ENCODE measurements at regions not wholly inside any gene's neighbourhood (a gene's known extent, or its start where the extent isn't known, plus 50 kb on each side); places are given as distances from the start of the nearest gene placed in this dataset.
A peak's percentile ranks its signal among the peaks of the same experiment; 100 is the strongest.

DNA sequence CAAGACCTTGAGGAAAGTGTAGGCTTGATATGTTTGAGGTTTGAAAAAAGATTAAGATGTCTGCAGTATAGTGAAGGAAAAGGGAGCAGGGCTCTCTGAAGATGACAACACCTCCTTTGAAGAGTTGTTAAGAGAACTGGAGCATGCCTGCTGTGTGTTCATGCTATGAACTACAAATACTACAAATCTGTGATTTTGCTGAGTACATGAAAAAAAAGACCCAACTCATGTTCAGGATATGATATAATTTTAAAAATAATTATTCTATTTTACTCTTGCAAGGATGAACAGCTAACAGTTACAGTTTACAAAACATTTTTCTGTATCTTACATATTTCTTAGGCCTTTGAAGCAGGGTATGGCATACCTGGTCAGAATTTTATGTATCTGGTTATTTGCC is 305.4 kb upstream of the CWC22 start:
- H3K4me1 ChIP-seq: no peaks in the 10 kb centered on the region
- no peak overlapping the region for H3K4me3 ChIP-seq
- ATAC-seq (no peak), DNase-seq (no peak), FAIRE-seq (no peak)
- TF ChIP-seq, protein P1, sequence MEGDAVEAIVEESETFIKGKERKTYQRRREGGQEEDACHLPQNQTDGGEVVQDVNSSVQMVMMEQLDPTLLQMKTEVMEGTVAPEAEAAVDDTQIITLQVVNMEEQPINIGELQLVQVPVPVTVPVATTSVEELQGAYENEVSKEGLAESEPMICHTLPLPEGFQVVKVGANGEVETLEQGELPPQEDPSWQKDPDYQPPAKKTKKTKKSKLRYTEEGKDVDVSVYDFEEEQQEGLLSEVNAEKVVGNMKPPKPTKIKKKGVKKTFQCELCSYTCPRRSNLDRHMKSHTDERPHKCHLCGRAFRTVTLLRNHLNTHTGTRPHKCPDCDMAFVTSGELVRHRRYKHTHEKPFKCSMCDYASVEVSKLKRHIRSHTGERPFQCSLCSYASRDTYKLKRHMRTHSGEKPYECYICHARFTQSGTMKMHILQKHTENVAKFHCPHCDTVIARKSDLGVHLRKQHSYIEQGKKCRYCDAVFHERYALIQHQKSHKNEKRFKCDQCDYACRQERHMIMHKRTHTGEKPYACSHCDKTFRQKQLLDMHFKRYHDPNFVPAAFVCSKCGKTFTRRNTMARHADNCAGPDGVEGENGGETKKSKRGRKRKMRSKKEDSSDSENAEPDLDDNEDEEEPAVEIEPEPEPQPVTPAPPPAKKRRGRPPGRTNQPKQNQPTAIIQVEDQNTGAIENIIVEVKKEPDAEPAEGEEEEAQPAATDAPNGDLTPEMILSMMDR (IDR thresholded peaks at IDR 0.05): no peak
- no peaks in the 10 kb centered on the region for H3K9me3 ChIP-seq
- no peaks in the 10 kb centered on the region for H3K36me3 ChIP-seq
- no peaks in the 10 kb centered on the region for H3K27me3 ChIP-seq
- intact Hi-C loops (cut with DNase I): no loop called here
- H3K27ac ChIP-seq: no peak overlapping the region

DNA sequence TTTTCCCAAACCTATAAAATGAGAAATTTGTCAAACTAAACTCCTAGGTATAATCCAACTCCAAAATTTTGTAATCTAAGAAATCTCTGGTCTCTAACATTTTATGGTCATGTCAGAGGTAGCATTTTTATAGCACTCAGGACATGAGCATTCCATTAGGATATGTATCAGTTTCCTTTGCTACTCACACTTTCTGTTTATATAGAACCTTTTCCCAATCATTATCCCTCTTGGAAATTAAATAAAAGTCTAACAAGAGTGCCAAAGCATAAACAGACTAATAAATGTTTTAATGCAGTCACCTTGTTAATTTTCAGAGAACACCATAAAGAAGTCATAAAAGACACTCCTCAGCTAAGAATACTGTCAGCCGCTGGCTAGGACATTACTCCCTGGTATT is 300.0 kb upstream of the CWC22 start:
- TF ChIP-seq, protein P1 (IDR thresholded peaks at IDR 0.05): no peak
- ATAC-seq: no peak
- Histone ChIP-seq H3K4me1 (no peaks in the 10 kb centered on the region), H3K9me3 (no peaks in the 10 kb centered on the region), H3K4me3 (no peak overlapping the region), H3K27ac (no peak overlapping the region), H3K27me3 (no peaks in the 10 kb centered on the region), H3K36me3 (no peaks in the 10 kb centered on the region)
- intact Hi-C loops (cut with DNase I): no loop called here
- 86 to 97% methylated on average over 1 of the region's 1 CpG for WGBS, 2 donors
- FAIRE-seq: no peak
- DNase-seq: no peak

DNA sequence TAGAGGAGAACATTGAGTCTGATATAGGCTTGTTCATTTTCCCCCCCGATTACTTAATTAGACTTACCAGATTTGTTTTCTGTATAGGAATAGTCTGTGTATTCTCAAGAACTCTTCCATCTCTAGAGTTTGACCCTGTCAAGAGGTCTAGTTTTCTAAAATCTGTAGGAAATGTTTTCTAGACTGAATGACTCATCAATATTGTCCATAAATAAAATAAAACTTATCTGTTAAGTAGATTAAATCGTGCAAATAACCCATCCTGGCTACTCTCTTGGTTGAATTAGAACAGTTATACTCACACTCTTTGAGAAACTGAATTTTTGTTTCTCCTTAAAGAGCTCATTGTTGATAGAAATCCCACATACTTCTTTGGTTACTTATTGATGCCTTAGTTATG is 299.2 kb upstream of the CWC22 start:
- no peak for FAIRE-seq
- intact Hi-C loops (cut with DNase I): no loop called here

DNA sequence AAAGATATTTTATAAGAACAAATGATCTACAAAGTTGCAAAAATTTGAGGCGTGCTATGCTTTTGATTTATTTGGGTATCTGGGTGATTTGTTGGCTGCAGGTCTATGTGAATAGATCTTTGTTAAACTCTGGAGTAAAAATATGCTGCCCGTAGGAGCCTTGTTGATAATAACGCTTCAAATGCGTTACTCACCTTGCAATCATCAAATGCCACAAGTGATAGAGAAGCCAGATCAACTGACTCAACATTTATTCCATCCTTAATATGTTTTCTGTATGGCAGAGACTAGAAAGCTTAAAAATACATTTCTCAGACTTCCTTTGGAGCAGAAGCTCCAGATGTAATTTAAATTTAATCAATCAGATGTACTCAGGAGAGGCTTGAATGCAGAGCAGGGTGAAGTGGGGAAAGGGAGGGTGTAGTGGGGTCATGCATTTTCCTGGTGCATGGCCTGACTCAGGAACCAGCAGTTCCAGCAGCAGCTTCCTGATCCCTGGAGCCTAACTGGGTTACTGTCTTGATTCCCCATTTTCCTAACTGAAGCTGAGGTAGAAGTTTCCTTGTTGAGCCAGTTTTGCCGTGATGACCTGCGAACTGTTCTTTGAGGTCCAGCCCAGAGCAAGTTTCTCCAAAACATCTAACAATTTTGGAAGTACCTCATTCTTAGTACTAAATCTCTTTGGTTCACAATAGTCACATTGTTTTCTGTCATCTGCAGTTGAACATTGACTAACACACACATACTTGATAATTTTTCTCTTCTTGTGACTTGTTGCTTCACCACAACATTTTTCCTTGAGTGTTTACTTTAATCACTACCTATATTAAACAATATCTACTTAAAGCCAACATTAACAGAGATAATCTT is 284.7 kb upstream of the CWC22 start:
- no peaks in the 10 kb centered on the region for H3K4me1 ChIP-seq
- intact Hi-C loops (cut with DNase I): no loop called here
- TF ChIP-seq, protein P1 (IDR thresholded peaks at IDR 0.05): no peak
- no peaks in the 10 kb centered on the region for H3K27me3 ChIP-seq
- ATAC-seq: peak in 2 of 4 donors; percentile 25 to 48
- no peak for FAIRE-seq
- H3K27ac ChIP-seq: no peak overlapping the region
- WGBS, 2 donors: 21 to 24% methylated on average over 6 of the region's 6 CpGs
- no peak overlapping the region for H3K4me3 ChIP-seq
- H3K9me3 ChIP-seq: no peaks in the 10 kb centered on the region
- DNase-seq: no peak
- no peaks in the 10 kb centered on the region for H3K36me3 ChIP-seq

More for the DNA sequence above, 299.2 kb upstream of the CWC22 start:
- Histone ChIP-seq H3K4me3 (no peak overlapping the region), H3K4me1 (no peaks in the 10 kb centered on the region), H3K9me3 (no peaks in the 10 kb centered on the region), H3K27me3 (no peaks in the 10 kb centered on the region), H3K27ac (no peak overlapping the region), H3K36me3 (no peaks in the 10 kb centered on the region)
- no peak for ATAC-seq
- WGBS, 2 donors: 44 to 65% methylated on average over 2 of the region's 2 CpGs
- no peak for DNase-seq
- TF ChIP-seq, protein P1 (IDR thresholded peaks at IDR 0.05): no peak

DNA sequence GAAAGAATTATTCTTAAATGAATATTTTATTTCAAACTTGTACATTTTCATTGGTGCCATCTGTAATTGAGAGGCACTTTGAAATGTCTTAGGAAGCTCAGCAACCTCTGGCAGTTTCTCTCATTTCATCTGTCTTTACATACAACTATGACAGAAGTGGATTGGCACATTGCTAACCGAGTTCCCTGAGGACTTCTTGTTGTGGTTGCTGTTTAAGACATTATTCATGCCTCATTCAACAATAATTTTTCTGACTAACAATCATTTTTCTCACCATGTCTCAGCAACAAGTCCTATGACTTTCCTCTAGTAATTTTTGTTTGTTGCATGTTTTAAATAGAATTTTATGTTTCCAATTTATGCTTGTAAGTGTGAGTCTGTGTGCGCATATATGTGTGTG is 284.0 kb upstream of the CWC22 start:
- ATAC-seq (no peak), FAIRE-seq (no peak), DNase-seq (no peak)
- Histone ChIP-seq H3K27me3 (no peaks in the 10 kb centered on the region), H3K9me3 (no peaks in the 10 kb centered on the region), H3K4me1 (no peaks in the 10 kb centered on the region), H3K4me3 (no peak overlapping the region), H3K27ac (no peak overlapping the region), H3K36me3 (no peaks in the 10 kb centered on the region)
- WGBS, 2 donors: 16 to 19% methylated on average over 2 of the region's 2 CpGs
- intact Hi-C loops (cut with DNase I): no loop called here
- TF ChIP-seq, protein P1 (IDR thresholded peaks at IDR 0.05): no peak
